Astrocyte (in vitro differentiated cells and primary cell): ENCODE measurements at regions not wholly inside any gene's neighbourhood (a gene's known extent, or its start where the extent isn't known, plus 50 kb on each side); places are given as distances from the start of the nearest gene placed in this dataset.

Experiments
- DNase-seq: peaks from one replicate; pipeline ENCODE4 v3.0.0-alpha.2; 2010; ENCODE audit warnings: low read depth
- FAIRE-seq: peaks from 2 replicates; lab custom pipeline; 2011; peaks lifted over from hg19 to GRCh38; lab: Jason Lieb, UNC
- H2AFZ ChIP-seq: 2 replicates; pipeline ENCODE4 v1.6.0; 2012; ENCODE audit warnings: low read depth, low read length, inconsistent platforms
- H3K27ac ChIP-seq: 2 replicates; pipeline ENCODE4 v1.5.1; 2011; ENCODE audit warnings: low read depth, low read length, inconsistent platforms
- H3K27me3 ChIP-seq: 2 replicates; pipeline ENCODE4 v1.6.0; 2011; ENCODE audit warnings: low read length, inconsistent platforms; ENCODE audit not compliant: insufficient read depth
- H3K36me3 ChIP-seq: 2 replicates; pipeline ENCODE4 v1.5.1; 2011; ENCODE audit warnings: low read length, inconsistent platforms; ENCODE audit not compliant: insufficient read depth
- H3K4me1 ChIP-seq: 2 replicates; pipeline ENCODE4 v1.5.1; 2011; ENCODE audit warnings: low read length, inconsistent platforms; ENCODE audit not compliant: insufficient read depth
- H3K4me2 ChIP-seq: 2 replicates; pipeline ENCODE4 v1.6.0; 2012; ENCODE audit warnings: low read length, inconsistent platforms
- H3K4me3 ChIP-seq: 2 replicates; pipeline ENCODE4 v1.5.1; 2011; ENCODE audit warnings: low read depth, mild to moderate bottlenecking, low read length, inconsistent platforms; ENCODE audit not compliant: insufficient read depth
- H3K79me2 ChIP-seq: 2 replicates; pipeline ENCODE4 v1.6.0; 2012; ENCODE audit warnings: mild to moderate bottlenecking, low read length, inconsistent platforms; ENCODE audit not compliant: insufficient read depth
- H3K9ac ChIP-seq: 2 replicates; pipeline ENCODE4 v1.6.0; 2012; ENCODE audit warnings: mild to moderate bottlenecking, low read length, inconsistent platforms
- H3K9me3 ChIP-seq: 2 replicates; pipeline ENCODE4 v1.5.1; 2012; ENCODE audit warnings: low read depth, mild to moderate bottlenecking, low read length, inconsistent platforms; ENCODE audit not compliant: insufficient read depth
- H4K20me1 ChIP-seq: 2 replicates; pipeline ENCODE4 v1.6.0; 2012; ENCODE audit warnings: low read length, inconsistent platforms; ENCODE audit not compliant: insufficient read depth
- H3K27ac Mint-ChIP-seq: one replicate; pipeline ENCODE4 v1.8.0; 2021; ENCODE audit warnings: mild to moderate bottlenecking, mixed read lengths; ENCODE audit not compliant: unreplicated experiment
- H3K27me3 Mint-ChIP-seq: one replicate; pipeline ENCODE4 v1.8.0; 2021; ENCODE audit warnings: low read depth, mixed read lengths; ENCODE audit not compliant: unreplicated experiment
- H3K36me3 Mint-ChIP-seq: one replicate; pipeline ENCODE4 v1.8.0; 2021; ENCODE audit warnings: low read depth, mixed read lengths; ENCODE audit not compliant: unreplicated experiment
- H3K4me1 Mint-ChIP-seq: one replicate; pipeline ENCODE4 v1.8.0; 2021; ENCODE audit warnings: low read depth, mixed read lengths; ENCODE audit not compliant: unreplicated experiment
- H3K4me3 Mint-ChIP-seq: one replicate; pipeline ENCODE4 v1.8.0; 2021; ENCODE audit warnings: mild to moderate bottlenecking, moderate library complexity, mixed read lengths; ENCODE audit not compliant: unreplicated experiment
- H3K9me3 Mint-ChIP-seq: one replicate; pipeline ENCODE4 v1.8.0; 2021; ENCODE audit warnings: mild to moderate bottlenecking, mixed read lengths; ENCODE audit not compliant: unreplicated experiment
- EZH2 ChIP-seq: IDR thresholded peaks from 2 replicates; pipeline ENCODE4 v1.6.1; 2012; ENCODE audit warnings: mild to moderate bottlenecking, low read length, inconsistent platforms; ENCODE audit not compliant: insufficient read depth
- TF ChIP-seq, protein P1 (sequence below): IDR thresholded peaks from 2 replicates; pipeline ENCODE4 v1.5.1; 2011; ENCODE audit warnings: low read depth, mild to moderate bottlenecking, inconsistent platforms, low read length, moderate library complexity; ENCODE audit not compliant: insufficient read depth

GRCh38 chr1:83706354-83706938 is 292.5 kb downstream of the TTLL7 start:
- H3K36me3 Mint-ChIP-seq = no peaks in the 10 kb centered on the region
- H3K4me3 Mint-ChIP-seq = no peak overlapping the region
- no peaks in the 10 kb centered on the region for H3K79me2 ChIP-seq
- TF ChIP-seq, protein P1, sequence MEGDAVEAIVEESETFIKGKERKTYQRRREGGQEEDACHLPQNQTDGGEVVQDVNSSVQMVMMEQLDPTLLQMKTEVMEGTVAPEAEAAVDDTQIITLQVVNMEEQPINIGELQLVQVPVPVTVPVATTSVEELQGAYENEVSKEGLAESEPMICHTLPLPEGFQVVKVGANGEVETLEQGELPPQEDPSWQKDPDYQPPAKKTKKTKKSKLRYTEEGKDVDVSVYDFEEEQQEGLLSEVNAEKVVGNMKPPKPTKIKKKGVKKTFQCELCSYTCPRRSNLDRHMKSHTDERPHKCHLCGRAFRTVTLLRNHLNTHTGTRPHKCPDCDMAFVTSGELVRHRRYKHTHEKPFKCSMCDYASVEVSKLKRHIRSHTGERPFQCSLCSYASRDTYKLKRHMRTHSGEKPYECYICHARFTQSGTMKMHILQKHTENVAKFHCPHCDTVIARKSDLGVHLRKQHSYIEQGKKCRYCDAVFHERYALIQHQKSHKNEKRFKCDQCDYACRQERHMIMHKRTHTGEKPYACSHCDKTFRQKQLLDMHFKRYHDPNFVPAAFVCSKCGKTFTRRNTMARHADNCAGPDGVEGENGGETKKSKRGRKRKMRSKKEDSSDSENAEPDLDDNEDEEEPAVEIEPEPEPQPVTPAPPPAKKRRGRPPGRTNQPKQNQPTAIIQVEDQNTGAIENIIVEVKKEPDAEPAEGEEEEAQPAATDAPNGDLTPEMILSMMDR = no peak
- no peak for TF ChIP-seq EZH2
- no peak overlapping the region for H3K27ac ChIP-seq
- H2AFZ ChIP-seq = no peak overlapping the region
- H3K9me3 ChIP-seq = no peaks in the 10 kb centered on the region
- H3K9ac ChIP-seq = no peak overlapping the region
- H3K36me3 ChIP-seq = no peaks in the 10 kb centered on the region
- no peak overlapping the region for H3K4me2 ChIP-seq
- H4K20me1 ChIP-seq = no peaks in the 10 kb centered on the region
- peaks cover 3% of the 10 kb centered on the region for H3K27me3 Mint-ChIP-seq
- no peaks in the 10 kb centered on the region for H3K9me3 Mint-ChIP-seq
- no peak for FAIRE-seq
- H3K4me1 ChIP-seq = no peaks in the 10 kb centered on the region
- H3K4me1 Mint-ChIP-seq = peaks cover 2% of the 10 kb centered on the region
- no peak for DNase-seq
- H3K27me3 ChIP-seq = no peaks in the 10 kb centered on the region
- no peak overlapping the region for H3K4me3 ChIP-seq
- no peak overlapping the region for H3K27ac Mint-ChIP-seq

DNA sequence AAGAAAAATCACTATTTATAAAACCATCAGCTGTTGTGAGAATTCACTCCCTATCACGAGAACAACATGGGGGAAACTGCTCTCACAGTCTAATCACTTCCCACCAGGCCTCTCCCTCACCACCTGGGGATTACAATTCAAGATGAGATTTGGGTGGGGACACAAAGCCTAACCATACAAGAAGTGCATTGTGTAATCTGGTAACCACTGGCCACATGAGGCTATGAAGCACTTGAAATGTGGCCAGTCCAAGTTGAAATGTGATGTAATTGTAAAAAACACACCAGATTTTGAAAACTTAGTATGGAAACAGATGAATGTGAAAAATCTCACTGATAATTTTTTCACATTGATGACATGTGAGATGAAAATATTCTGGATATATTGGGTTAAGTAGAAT is 293.8 kb downstream of the TTLL7 start:
- no peak overlapping the region for H3K4me3 ChIP-seq
- Mint-ChIP-seq H3K4me1 (peaks cover 2% of the 10 kb centered on the region), H3K4me3 (no peak overlapping the region), H3K9me3 (no peaks in the 10 kb centered on the region), H3K36me3 (no peaks in the 10 kb centered on the region), H3K27me3 (peaks cover 3% of the 10 kb centered on the region), H3K27ac (no peak overlapping the region)
- H3K27ac ChIP-seq = no peak overlapping the region
- no peaks in the 10 kb centered on the region for H3K27me3 ChIP-seq
- H2AFZ ChIP-seq = no peak overlapping the region
- DNase-seq = no peak
- H3K9me3 ChIP-seq = no peaks in the 10 kb centered on the region
- no peaks in the 10 kb centered on the region for H3K79me2 ChIP-seq
- FAIRE-seq = no peak
- H3K4me1 ChIP-seq = no peaks in the 10 kb centered on the region
- H3K36me3 ChIP-seq = no peaks in the 10 kb centered on the region
- no peak overlapping the region for H3K9ac ChIP-seq
- TF ChIP-seq EZH2 = no peak
- TF ChIP-seq, protein P1 = no peak
- H3K4me2 ChIP-seq = no peak overlapping the region
- H4K20me1 ChIP-seq = no peaks in the 10 kb centered on the region

GRCh38 chr1:83704350-83704749 is 294.6 kb downstream of the TTLL7 start:
- Histone ChIP-seq H3K27me3 (no peaks in the 10 kb centered on the region), H3K4me3 (no peak overlapping the region), H3K4me2 (no peak overlapping the region), H3K27ac (no peak overlapping the region), H3K4me1 (no peaks in the 10 kb centered on the region), H4K20me1 (no peaks in the 10 kb centered on the region), H2AFZ (no peak overlapping the region), H3K9me3 (no peaks in the 10 kb centered on the region), H3K36me3 (no peaks in the 10 kb centered on the region), H3K79me2 (no peaks in the 10 kb centered on the region), H3K9ac (no peak overlapping the region)
- H3K36me3 Mint-ChIP-seq = no peaks in the 10 kb centered on the region
- DNase-seq (no peak), FAIRE-seq (no peak)
- H3K4me3 Mint-ChIP-seq = no peak overlapping the region
- peaks cover 2% of the 10 kb centered on the region for H3K4me1 Mint-ChIP-seq
- TF ChIP-seq, protein P1 = no peak
- no peak for TF ChIP-seq EZH2
- peaks cover 3% of the 10 kb centered on the region for H3K27me3 Mint-ChIP-seq
- peaks cover 2% of the 10 kb centered on the region for H3K9me3 Mint-ChIP-seq
- no peak overlapping the region for H3K27ac Mint-ChIP-seq
